GM18505 (cell line): ENCODE measurements at regions not wholly inside any gene's neighbourhood (a gene's known extent, or its start where the extent isn't known, plus 50 kb on each side); places are given as distances from the start of the nearest gene placed in this dataset.

Experiments used
- ATAC-seq: cut with Tn5 transposase; IDR thresholded peaks from one replicate; pipeline ENCODE4 v1.9.1; 2021; ENCODE audit not compliant: unreplicated experiment
- POLR2A ChIP-seq: IDR thresholded peaks from 4 replicates; pipeline ENCODE4 v1.6.1; 2011; ENCODE audit warnings: borderline replicate concordance; ENCODE audit not compliant: insufficient read depth, insufficient read length; ENCODE audit errors: extremely low read depth

DNA sequence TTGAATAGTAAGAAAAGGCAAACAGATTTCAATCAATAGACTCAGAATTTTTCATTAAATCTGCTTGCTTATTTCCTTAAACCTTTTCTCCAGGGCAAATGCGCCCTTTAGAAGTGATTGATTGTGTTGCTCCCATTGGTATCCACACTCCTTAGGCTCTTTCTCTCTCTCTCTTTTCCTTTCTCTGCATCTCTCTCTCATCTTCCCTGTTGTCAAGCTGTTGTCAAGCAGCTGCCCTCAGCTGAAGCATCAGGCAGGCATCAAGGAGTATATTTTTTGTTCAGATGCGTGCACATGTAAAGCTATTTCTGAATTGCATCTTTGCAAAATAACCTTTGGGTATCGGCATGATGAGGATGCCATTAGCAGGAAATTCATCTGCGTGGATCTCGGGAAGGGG is 107.2 kb upstream of the PLET1 start:
- TF ChIP-seq POLR2A, result no peak
- ATAC-seq, result no peak

DNA sequence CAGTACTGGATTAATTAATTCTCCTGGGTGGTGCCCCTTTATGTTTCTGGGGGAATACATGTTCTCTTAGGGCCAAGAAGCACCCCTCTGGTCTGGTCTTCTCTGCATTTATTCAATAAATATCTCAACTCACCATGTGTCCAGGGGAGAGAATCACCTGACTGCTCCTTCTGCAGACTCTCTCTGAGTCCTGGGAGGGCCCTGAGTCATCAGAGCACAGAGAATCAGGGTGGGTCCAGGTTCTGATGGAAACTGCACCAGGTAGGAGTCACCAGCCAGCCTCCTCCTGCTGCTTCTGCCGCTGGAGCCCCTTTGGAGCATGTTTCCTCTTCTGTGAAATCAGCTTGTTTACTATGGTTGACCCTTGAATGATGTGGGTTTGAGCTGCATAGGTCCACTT is 107.7 kb upstream of the PLET1 start:
- ATAC-seq, result no peak
- no peak for TF ChIP-seq POLR2A

DNA sequence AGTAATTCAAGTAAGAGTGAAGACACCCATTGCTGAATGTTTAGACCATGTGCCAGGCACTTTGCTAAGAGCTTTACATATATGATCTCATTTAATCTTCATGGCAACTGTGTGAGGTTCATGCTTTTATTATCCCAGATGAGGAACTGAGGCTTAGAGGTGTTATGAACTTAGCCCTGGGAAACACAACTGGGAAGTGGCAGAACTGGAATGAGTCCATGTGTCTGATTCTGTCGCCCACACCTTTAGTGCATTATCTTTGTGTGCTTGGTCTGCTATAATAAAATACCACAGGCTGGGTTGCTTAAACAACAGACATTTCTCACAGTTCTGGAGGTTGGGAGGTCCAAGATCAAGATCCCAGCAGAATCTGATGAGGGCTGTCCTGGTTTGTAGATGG is 108.7 kb upstream of the PLET1 start:
- ATAC-seq, result no peak
- no peak for TF ChIP-seq POLR2A

GRCh38 chr11:112369916-112370315 is 109.3 kb upstream of the PLET1 start:
- TF ChIP-seq POLR2A, result no peak
- no peak for ATAC-seq

- no peak for TF ChIP-seq POLR2A
- no peak for ATAC-seq
Observed at GRCh38 chr11:112374486-112375140, 114.0 kb upstream of the PLET1 start.

DNA sequence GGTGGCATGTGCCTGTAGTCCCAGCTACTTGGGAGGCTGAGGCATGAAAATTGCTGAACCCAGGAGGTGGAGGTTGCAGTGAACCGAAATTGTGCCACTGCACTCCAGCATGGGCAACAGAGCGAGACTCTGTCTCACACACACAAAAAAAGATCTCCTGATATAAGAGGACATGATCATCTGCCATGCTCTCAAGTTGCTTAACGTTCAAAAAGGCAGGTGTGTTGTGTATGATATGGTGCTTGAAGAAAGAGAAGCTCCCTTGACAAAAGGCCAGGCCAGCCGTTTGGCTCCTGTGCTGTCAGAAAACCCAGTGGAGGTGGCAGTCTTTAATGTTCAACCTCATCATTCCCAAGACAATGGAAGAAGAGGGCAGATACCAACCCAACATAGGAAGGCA is 117.3 kb upstream of the PLET1 start:
- ATAC-seq, result no peak

DNA sequence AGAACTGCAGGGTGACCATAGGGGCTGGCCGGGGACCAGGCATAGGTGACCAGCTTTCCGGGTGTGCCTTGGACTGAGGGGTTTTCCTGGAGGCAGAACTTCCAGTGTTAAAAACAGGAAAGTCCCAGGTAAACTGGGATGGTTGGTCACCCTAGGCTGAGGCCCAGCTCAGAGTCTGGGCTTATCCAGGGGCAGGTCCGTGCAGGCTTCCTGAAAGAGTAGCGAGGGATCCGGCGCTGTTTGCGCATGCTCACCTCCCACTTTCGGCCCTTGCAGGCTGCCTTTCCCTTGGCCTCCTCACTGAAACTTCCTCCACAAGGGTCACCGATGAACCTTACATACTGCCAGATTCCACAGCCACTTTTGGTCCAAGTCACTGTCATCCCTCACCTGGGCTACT is 119.8 kb upstream of the PLET1 start:
- no peak for TF ChIP-seq POLR2A
- ATAC-seq, result no peak

More for the DNA sequence above, 117.3 kb upstream of the PLET1 start:
- no peak for TF ChIP-seq POLR2A

DNA sequence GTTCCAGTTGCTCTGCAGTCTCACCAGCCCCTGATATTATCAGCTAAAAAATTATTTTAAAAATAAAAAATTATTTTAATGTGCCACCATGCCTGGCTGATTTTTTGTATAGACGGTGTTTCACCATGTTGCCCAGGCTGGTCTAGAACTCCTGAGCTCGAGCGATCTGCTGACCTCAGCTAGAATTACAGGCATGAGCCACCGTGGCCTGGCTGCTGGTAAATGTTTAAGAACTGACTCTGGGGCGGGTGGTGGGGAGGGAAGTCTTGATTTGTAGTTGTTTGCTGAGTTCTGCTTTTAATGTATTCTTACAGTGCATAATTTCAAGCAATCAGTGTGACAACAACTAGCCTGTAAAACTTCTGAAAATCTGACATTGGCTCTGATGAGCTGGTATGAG is 120.9 kb upstream of the PLET1 start:
- ATAC-seq, result no peak

GRCh38 chr11:112382561-112382960 is 121.9 kb upstream of the PLET1 start:
- TF ChIP-seq POLR2A, result no peak
- no peak for ATAC-seq

More for the DNA sequence above, 120.9 kb upstream of the PLET1 start:
- no peak for TF ChIP-seq POLR2A

DNA sequence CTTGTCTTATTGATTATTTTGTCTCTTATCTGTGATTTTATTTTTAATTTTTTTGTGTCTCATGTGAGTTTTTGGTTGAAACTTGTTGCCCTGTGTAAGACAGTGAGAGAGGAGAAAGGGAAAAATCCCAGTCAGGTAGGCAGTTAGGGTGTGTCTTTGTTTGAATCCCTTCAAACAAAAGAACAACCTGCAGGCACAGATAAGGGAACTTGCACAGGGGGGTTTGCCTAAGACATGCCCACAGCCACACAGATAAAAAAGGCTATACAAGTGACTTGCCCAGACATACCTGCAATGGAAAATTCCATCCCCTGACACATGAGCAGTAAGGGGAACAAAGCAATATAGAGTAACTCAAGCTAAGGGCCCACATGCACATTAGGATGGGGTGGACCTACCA is 127.8 kb upstream of the PLET1 start:
- TF ChIP-seq POLR2A, result no peak

DNA sequence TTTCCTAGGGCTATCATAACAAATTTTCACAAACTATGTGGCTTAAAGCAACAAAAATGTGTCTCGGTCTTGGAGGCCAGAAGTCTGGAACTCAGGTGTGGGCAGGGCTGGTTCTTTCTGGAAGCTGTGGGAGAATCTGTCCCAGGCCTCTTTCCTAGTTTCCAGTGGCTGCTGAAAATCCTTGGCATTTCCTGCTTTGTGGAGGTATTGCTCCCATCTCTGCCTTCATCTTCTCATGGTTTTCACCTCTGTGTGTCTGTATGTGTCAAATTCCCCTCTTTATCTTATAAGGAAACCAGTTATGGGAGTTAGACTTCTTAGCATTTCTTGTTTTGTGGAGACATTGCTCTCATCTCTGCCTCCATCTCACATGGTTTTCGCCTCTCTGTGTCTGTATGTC is 130.4 kb upstream of the PLET1 start:
- ATAC-seq, result no peak
- no peak for TF ChIP-seq POLR2A

More for the DNA sequence above, 127.8 kb upstream of the PLET1 start:
- ATAC-seq, result no peak

GRCh38 chr11:112392904-112393303 is 132.2 kb upstream of the PLET1 start:
- no peak for TF ChIP-seq POLR2A
- ATAC-seq, result no peak

DNA sequence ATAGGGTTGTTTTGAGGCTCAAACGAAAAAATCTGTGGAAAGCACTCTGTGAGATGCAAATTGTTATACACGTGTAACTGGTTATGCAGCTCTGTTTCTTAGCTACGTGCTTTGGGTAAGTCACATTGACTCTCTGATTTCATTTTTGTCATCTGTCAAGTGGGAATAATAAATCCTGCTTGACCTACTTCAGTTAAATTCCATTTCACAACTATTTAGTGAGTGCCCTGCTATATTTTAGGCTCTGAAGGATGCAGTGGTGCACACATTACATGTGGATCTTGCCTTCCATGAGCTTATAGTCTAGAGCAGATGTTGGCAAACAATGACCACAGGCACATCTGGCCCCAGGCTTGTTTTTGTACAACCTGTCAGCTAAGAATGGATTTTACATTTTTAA is 133.6 kb upstream of the PLET1 start:
- TF ChIP-seq POLR2A, result no peak
- no peak for ATAC-seq

- ATAC-seq, result no peak
- no peak for TF ChIP-seq POLR2A
Observed at GRCh38 chr11:112396076-112396475, 135.4 kb upstream of the PLET1 start.
